ENCODE measurements at regions not wholly inside any gene's neighbourhood (a gene's known extent, or its start where the extent isn't known, plus 50 kb on each side); places are given as distances from the start of the nearest gene placed in this dataset.
"Not testable (repeated sequence)": the region's sequence is repeated elsewhere in the genome, so short reads cannot be mapped to it uniquely, and the experiment has no call there.

- TF ChIP-seq ELF4 (IDR thresholded peaks at IDR 0.05), result no peak
- TF ChIP-seq L3MBTL2 (conservative IDR thresholded peaks at IDR 0.05), result peak; percentile 58; the same call in 1 of the 2 replicates
- TF ChIP-seq CTBP1 (IDR thresholded peaks at IDR 0.05; ENCODE audit: borderline replicate concordance), result 0 out of 2 replicates have a peak, but pooled peaks have one; percentile 40
- TF ChIP-seq ZNF384 (IDR thresholded peaks at IDR 0.05), result peak; percentile 79
- no peak for TF ChIP-seq NFRKB (IDR thresholded peaks at IDR 0.05)
- no peak for TF ChIP-seq FOXK2 (IDR thresholded peaks at IDR 0.05)
- TF ChIP-seq ARNT (IDR thresholded peaks at IDR 0.05), result no peak
- peak; percentile 58 for DNase-seq (ENCODE audit: extremely low spot score)
- CTCF ChIA-PET, result interaction anchor here (0.6 to 1.3 kb wide), 3 partner anchors 11 to 179 kb away, joined by 3 read pairs; no protein-coding TSS in a partner anchor
- POLR2A ChIA-PET, result interaction anchor here (2.1 kb wide), 1 partner anchor 172 kb away, joined by 10 read pairs; the partner anchor contains the start of gene KLF7
Measured at GRCh38 chr2:207337234-207338219, 171.8 kb upstream of the KLF7 start.

- ChIA-PET CTCF (interaction anchor here (0.6 to 1.3 kb wide), 3 partner anchors 10 to 179 kb away, joined by 3 read pairs; no protein-coding TSS in a partner anchor), POLR2A (interaction anchor here (2.1 kb wide), 1 partner anchor 172 kb away, joined by 10 read pairs; the partner anchor contains the start of gene KLF7)
- DNase-seq (ENCODE audit: extremely low spot score), result no peak
- no peak for TF ChIP-seq CTBP1 (IDR thresholded peaks at IDR 0.05; ENCODE audit: borderline replicate concordance)
- no peak for TF ChIP-seq ZNF384 (IDR thresholded peaks at IDR 0.05)
- no peak for TF ChIP-seq BHLHE40 (IDR thresholded peaks at IDR 0.05; ENCODE audit: borderline replicate concordance)
- no peak for TF ChIP-seq FOXK2 (IDR thresholded peaks at IDR 0.05)
Measured at GRCh38 chr2:207338220-207338607, 172.5 kb upstream of the KLF7 start.

GRCh38 chr2:207338610-207339009 lies 172.9 kb upstream of the KLF7 start:
- no peak for DNase-seq (ENCODE audit: extremely low spot score)
- CTCF ChIA-PET, result interaction anchor here (1.3 kb wide), 1 partner anchor 10 kb away, joined by 3 read pairs; no protein-coding TSS in a partner anchor
- TF ChIP-seq ELF4 (IDR thresholded peaks at IDR 0.05) (no peak), SUZ12 (IDR thresholded peaks at IDR 0.05) (no peak), FOXK2 (IDR thresholded peaks at IDR 0.05) (no peak), LEF1 (IDR thresholded peaks at IDR 0.05; ENCODE audit: borderline replicate concordance) (no peak), ARNT (IDR thresholded peaks at IDR 0.05) (no peak), FOXA1 (IDR thresholded peaks at IDR 0.05) (no peak), SP1 (IDR thresholded peaks at IDR 0.05) (no peak), BHLHE40 (IDR thresholded peaks at IDR 0.05; ENCODE audit: borderline replicate concordance) (no peak), HDGF (IDR thresholded peaks at IDR 0.05; ENCODE audit: borderline replicate concordance) (no peak), PKNOX1 (IDR thresholded peaks at IDR 0.05) (no peak), CTBP1 (IDR thresholded peaks at IDR 0.05; ENCODE audit: borderline replicate concordance) (no peak), L3MBTL2 (conservative IDR thresholded peaks at IDR 0.05) (no peak), TARDBP (IDR thresholded peaks at IDR 0.05) (no peak), NFRKB (IDR thresholded peaks at IDR 0.05) (no peak), ZNF384 (IDR thresholded peaks at IDR 0.05) (no peak)
- POLR2A ChIA-PET, result interaction anchor here (2.1 kb wide), 1 partner anchor 173 kb away, joined by 10 read pairs; the partner anchor contains the start of gene KLF7

GRCh38 chr2:207341112-207341750 lies 175.5 kb upstream of the KLF7 start:
- CTCF ChIA-PET, result interaction anchor here (0.7 kb wide), 1 partner anchor 647 kb away, joined by 3 read pairs; no protein-coding TSS in a partner anchor
- no peak for DNase-seq (ENCODE audit: extremely low spot score)
- POLR2A ChIA-PET, result no interaction called here
- TF ChIP-seq BHLHE40 (IDR thresholded peaks at IDR 0.05; ENCODE audit: borderline replicate concordance), result no peak
- no peak for TF ChIP-seq LEF1 (IDR thresholded peaks at IDR 0.05; ENCODE audit: borderline replicate concordance)
- no peak for TF ChIP-seq ELF4 (IDR thresholded peaks at IDR 0.05)
- no peak for TF ChIP-seq L3MBTL2 (conservative IDR thresholded peaks at IDR 0.05)
- TF ChIP-seq ZNF384 (IDR thresholded peaks at IDR 0.05), result no peak
- no peak for TF ChIP-seq HDGF (IDR thresholded peaks at IDR 0.05; ENCODE audit: borderline replicate concordance)
- no peak for TF ChIP-seq ARNT (IDR thresholded peaks at IDR 0.05)
- TF ChIP-seq TARDBP (IDR thresholded peaks at IDR 0.05), result no peak
- no peak for TF ChIP-seq FOXA1 (IDR thresholded peaks at IDR 0.05)
- no peak for TF ChIP-seq CTBP1 (IDR thresholded peaks at IDR 0.05; ENCODE audit: borderline replicate concordance)

- TF ChIP-seq ELF4 (IDR thresholded peaks at IDR 0.05) (no peak), HDGF (IDR thresholded peaks at IDR 0.05; ENCODE audit: borderline replicate concordance) (no peak), LEF1 (IDR thresholded peaks at IDR 0.05; ENCODE audit: borderline replicate concordance) (no peak), PKNOX1 (IDR thresholded peaks at IDR 0.05) (no peak), BHLHE40 (IDR thresholded peaks at IDR 0.05; ENCODE audit: borderline replicate concordance) (no peak), FOXK2 (IDR thresholded peaks at IDR 0.05) (no peak), NFRKB (IDR thresholded peaks at IDR 0.05) (no peak), L3MBTL2 (conservative IDR thresholded peaks at IDR 0.05) (no peak), SP1 (IDR thresholded peaks at IDR 0.05) (no peak), ZNF384 (IDR thresholded peaks at IDR 0.05) (no peak), CTBP1 (IDR thresholded peaks at IDR 0.05; ENCODE audit: borderline replicate concordance) (no peak), ARNT (IDR thresholded peaks at IDR 0.05) (no peak), SUZ12 (IDR thresholded peaks at IDR 0.05) (no peak), FOXM1 (IDR thresholded peaks at IDR 0.05; ENCODE audit: borderline replicate concordance) (no peak), TARDBP (IDR thresholded peaks at IDR 0.05) (no peak), FOXA1 (IDR thresholded peaks at IDR 0.05) (no peak)
- no peak for DNase-seq (ENCODE audit: extremely low spot score)
- CTCF ChIA-PET, result interaction anchor here (0.7 kb wide), 1 partner anchor 647 kb away, joined by 3 read pairs; no protein-coding TSS in a partner anchor
Measured at GRCh38 chr2:207341804-207342203, 176.1 kb upstream of the KLF7 start.

GRCh38 chr2:207344596-207345394 lies 179.0 kb upstream of the KLF7 start:
- POLR2A ChIA-PET; DNase-seq (ENCODE audit: extremely low spot score): not testable (repeated sequence)
- CTCF ChIA-PET, result interaction anchor here (0.6 to 0.7 kb wide), 2 partner anchors 9 to 439 kb away, joined by 3 read pairs; no protein-coding TSS in a partner anchor

More at GRCh38 chr2:207341804-207342203, 176.1 kb upstream of the KLF7 start:
- POLR2A ChIA-PET, result no interaction called here
